ENCODE measurements at regions not wholly inside any gene's neighbourhood (a gene's known extent, or its start where the extent isn't known, plus 50 kb on each side); places are given as distances from the start of the nearest gene placed in this dataset.

DNA sequence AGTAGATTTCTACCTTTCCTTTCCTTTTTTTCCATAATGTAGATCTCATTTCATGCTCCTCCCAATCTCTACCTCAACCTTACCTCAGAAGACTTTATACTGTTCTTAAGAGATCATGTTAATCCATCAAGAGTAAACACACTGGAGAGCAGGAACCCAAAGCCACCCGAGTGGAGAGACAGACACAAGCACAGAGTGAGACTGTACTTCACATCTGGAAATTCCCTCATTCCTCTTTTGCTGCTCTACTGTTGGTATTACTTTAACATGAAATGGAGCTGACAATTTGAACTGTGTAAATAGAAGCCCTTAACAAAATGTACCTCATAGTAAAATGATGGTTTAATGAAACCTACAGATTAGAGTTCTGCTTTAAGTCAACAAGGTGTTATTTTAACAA is 105.7 kb upstream of the RASGEF1B start:
- Histone ChIP-seq H3K9me3 (no peaks in the 10 kb centered on the region), H3K27me3 (no peaks in the 10 kb centered on the region), H3K27ac (no peak overlapping the region), H3K36me3 (ENCODE audit: low read depth, missing control alignments) (no peaks in the 10 kb centered on the region), H3K4me1 (no peaks in the 10 kb centered on the region), H3K4me3 (no peak overlapping the region)
- WGBS, 2 donors, result 68 to 81% methylated on average over 1 of the region's 1 CpG
- no peak for TF ChIP-seq POLR2A (IDR thresholded peaks at IDR 0.05)
- TF ChIP-seq, protein P1, sequence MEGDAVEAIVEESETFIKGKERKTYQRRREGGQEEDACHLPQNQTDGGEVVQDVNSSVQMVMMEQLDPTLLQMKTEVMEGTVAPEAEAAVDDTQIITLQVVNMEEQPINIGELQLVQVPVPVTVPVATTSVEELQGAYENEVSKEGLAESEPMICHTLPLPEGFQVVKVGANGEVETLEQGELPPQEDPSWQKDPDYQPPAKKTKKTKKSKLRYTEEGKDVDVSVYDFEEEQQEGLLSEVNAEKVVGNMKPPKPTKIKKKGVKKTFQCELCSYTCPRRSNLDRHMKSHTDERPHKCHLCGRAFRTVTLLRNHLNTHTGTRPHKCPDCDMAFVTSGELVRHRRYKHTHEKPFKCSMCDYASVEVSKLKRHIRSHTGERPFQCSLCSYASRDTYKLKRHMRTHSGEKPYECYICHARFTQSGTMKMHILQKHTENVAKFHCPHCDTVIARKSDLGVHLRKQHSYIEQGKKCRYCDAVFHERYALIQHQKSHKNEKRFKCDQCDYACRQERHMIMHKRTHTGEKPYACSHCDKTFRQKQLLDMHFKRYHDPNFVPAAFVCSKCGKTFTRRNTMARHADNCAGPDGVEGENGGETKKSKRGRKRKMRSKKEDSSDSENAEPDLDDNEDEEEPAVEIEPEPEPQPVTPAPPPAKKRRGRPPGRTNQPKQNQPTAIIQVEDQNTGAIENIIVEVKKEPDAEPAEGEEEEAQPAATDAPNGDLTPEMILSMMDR (IDR thresholded peaks at IDR 0.05), result no peak
- DNase-seq, result no peak
- intact Hi-C loops (cut with DNase I; ENCODE audit: low total_unique reads), result no loop called here

DNA sequence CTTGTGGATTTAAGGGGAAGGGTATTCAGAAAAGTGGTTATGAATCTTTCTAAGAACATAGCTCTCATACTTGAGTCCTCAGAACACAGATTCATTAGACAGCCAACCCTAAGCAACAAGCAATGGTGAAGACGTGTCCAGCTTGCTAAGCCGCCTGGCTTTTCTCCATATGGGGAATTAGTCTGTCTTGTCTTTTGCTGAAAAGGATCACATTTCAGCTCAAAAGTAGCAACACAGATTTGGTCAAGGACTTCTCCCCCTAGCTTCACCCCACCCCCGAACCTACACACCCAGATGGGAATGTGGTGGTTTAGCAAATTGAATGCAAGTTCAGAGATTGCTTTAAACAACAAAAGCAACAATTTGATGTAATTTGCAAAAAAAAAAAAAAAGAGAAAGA is 103.3 kb upstream of the RASGEF1B start:
- H3K27ac ChIP-seq, result no peak overlapping the region
- no peak for TF ChIP-seq POLR2A (IDR thresholded peaks at IDR 0.05)
- TF ChIP-seq, protein P1 (IDR thresholded peaks at IDR 0.05), result no peak
- intact Hi-C loops (cut with DNase I; ENCODE audit: low total_unique reads), result no loop called here
- DNase-seq, result no peak
- H3K9me3 ChIP-seq, result no peaks in the 10 kb centered on the region
- WGBS, 2 donors, result 53 to 54% methylated on average over 3 of the region's 3 CpGs
- H3K36me3 ChIP-seq (ENCODE audit: low read depth, missing control alignments), result no peaks in the 10 kb centered on the region
- no peaks in the 10 kb centered on the region for H3K4me1 ChIP-seq
- H3K27me3 ChIP-seq, result no peaks in the 10 kb centered on the region
- H3K4me3 ChIP-seq, result no peak overlapping the region

DNA sequence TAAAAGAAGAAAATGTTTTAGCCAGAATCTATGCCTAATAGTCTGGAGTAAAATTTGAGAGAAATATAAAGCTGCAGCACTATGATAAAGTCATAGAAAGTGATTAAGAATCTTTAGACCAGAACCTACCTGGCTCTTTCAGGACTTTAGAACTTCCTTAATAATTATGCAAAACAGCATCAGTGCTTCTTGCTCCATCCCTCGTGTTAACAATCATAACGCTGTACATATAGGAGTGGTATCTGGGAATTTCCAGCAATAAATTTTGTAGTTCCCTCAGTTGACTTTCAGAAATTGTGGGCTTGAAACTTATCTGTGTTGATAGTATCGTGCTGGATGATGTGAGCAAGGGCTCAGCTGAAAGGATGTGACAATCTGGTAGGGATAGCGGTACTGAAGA is 102.1 kb upstream of the RASGEF1B start:
- intact Hi-C loops (cut with DNase I; ENCODE audit: low total_unique reads), result no loop called here
- Histone ChIP-seq H3K36me3 (ENCODE audit: low read depth, missing control alignments) (no peaks in the 10 kb centered on the region), H3K4me1 (no peaks in the 10 kb centered on the region), H3K27ac (no peak overlapping the region), H3K27me3 (no peaks in the 10 kb centered on the region), H3K4me3 (no peak overlapping the region), H3K9me3 (no peaks in the 10 kb centered on the region)
- 81 to 84% methylated on average over 4 of the region's 4 CpGs for WGBS, 2 donors
- TF ChIP-seq POLR2A (IDR thresholded peaks at IDR 0.05), result no peak
- TF ChIP-seq, protein P1 (IDR thresholded peaks at IDR 0.05), result no peak
- no peak for DNase-seq

DNA sequence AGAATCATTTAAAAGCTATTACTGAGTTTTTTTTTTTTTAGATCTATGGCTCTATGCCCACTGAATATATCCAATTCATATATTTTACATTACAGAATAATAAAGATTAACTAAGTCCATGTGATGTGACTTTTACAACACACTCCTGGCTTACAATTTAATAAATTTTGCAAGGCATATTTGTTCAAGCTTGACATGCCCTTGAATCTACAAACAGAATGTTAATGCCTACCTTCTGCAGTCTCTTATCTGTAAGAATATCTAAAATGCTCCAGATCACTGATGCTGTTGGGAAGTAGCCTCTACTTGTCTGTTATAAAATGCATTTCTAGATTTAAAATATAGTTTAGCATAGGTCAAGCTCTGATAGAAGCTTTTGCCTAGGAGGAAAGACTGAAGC is 100.7 kb upstream of the RASGEF1B start:
- intact Hi-C loops (cut with DNase I; ENCODE audit: low total_unique reads), result no loop called here
- no peak for DNase-seq
- no peak overlapping the region for H3K27ac ChIP-seq
- H3K9me3 ChIP-seq, result no peaks in the 10 kb centered on the region
- no peaks in the 10 kb centered on the region for H3K4me1 ChIP-seq
- H3K4me3 ChIP-seq, result no peak overlapping the region
- H3K36me3 ChIP-seq (ENCODE audit: low read depth, missing control alignments), result no peaks in the 10 kb centered on the region
- TF ChIP-seq, protein P1 (IDR thresholded peaks at IDR 0.05), result no peak
- TF ChIP-seq POLR2A (IDR thresholded peaks at IDR 0.05), result no peak
- no peaks in the 10 kb centered on the region for H3K27me3 ChIP-seq

DNA sequence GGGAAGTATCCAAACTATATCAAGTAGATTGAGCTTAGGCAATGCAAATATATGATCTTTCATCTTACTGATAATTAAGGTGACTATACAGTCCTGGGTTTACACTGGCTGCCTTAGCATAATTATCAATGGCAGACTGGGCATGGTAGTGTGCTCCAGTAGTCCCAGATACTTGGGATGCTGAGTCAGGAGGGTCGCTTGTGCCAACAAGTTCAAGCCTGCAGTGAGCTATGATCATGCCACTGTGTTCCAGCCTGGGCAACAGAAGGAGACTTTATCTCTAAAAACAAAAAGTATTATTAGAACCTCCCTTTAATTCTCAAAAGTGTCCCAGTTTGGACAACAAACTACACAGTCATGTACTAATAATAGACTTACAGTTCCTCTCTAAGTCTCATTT is 99.4 kb upstream of the RASGEF1B start:
- Histone ChIP-seq H3K9me3 (no peaks in the 10 kb centered on the region), H3K36me3 (ENCODE audit: low read depth, missing control alignments) (no peaks in the 10 kb centered on the region), H3K4me3 (no peak overlapping the region), H3K27me3 (no peaks in the 10 kb centered on the region), H3K27ac (peak overlapping the region in 1 of 2 donors; percentile 7), H3K4me1 (peaks cover 4% of the 10 kb centered on the region)
- TF ChIP-seq, protein P1 (IDR thresholded peaks at IDR 0.05), result no peak
- no peak for TF ChIP-seq POLR2A (IDR thresholded peaks at IDR 0.05)
- intact Hi-C loops (cut with DNase I; ENCODE audit: low total_unique reads), result no loop called here
- WGBS, 2 donors, result 55 to 73% methylated on average over 1 of the region's 1 CpG
- DNase-seq, result no peak
